Caco-2 (cell line): ENCODE measurements at regions not wholly inside any gene's neighbourhood (a gene's known extent, or its start where the extent isn't known, plus 50 kb on each side); places are given as distances from the start of the nearest gene placed in this dataset.

Source experiments
- BruUV-seq: library from RNA; stranded (reverse); fragments of 400-500 nt; replicated peaks from 2 replicates; lab custom pipeline; 2021; lab: Mats Ljungman, UMichigan
- CTCF ChIA-PET: fragments of 300-600 bp; sonication (Branson Sonifier 250); formaldehyde crosslinking; loops from one replicate; lab custom pipeline; 2022; ENCODE audit warnings: antibody characterized with exemption; lab: Charles Lee
- POLR2A ChIA-PET: fragments of 300-600 bp; sonication (Branson Sonifier 250); formaldehyde crosslinking; loops from one replicate; lab custom pipeline; 2022; ENCODE audit warnings: antibody characterized with exemption; lab: Charles Lee
- DNase-seq, 2 experiments: peaks; one replicate each; pipeline versions ENCODE4 v3.0.0 to v3.0.0-alpha.2; 2020 to 2022
- H3K27me3 ChIP-seq: replicated peaks from 2 replicates; pipeline ENCODE4 v1.6.0; 2011; ENCODE audit warnings: low read length; ENCODE audit not compliant: control insufficient read depth, insufficient read depth
- H3K36me3 ChIP-seq: 2 replicates; pipeline ENCODE4 v1.5.1; 2011; ENCODE audit warnings: low read length; ENCODE audit not compliant: control insufficient read depth, insufficient read depth
- H3K4me1 ChIP-seq: fragments of 250-450 bp; sonication (Bioruptor Pico); 2 replicates; pipeline ENCODE4 v1.5.1; 2020; ENCODE audit warnings: mild to moderate bottlenecking
- H3K4me3 ChIP-seq: 2 replicates; pipeline ENCODE4 v1.5.1; 2011; ENCODE audit warnings: low read depth, mild to moderate bottlenecking, control low read depth, low read length
- H3K9me3 ChIP-seq: fragments of 250-450 bp; sonication (Bioruptor Pico); 2 replicates; pipeline ENCODE4 v1.5.1; 2020; ENCODE audit warnings: mild to moderate bottlenecking, moderate library complexity
- H3K27ac Mint-ChIP-seq: one replicate; pipeline ENCODE4 v1.8.0; 2022; ENCODE audit warnings: mixed read lengths; ENCODE audit not compliant: unreplicated experiment
- H3K27me3 Mint-ChIP-seq: one replicate; pipeline ENCODE4 v1.8.0; 2022; ENCODE audit warnings: mixed read lengths; ENCODE audit not compliant: insufficient read depth, unreplicated experiment
- H3K36me3 Mint-ChIP-seq: one replicate; pipeline ENCODE4 v1.8.0; 2022; ENCODE audit warnings: mild to moderate bottlenecking, mixed read lengths; ENCODE audit not compliant: insufficient read depth, unreplicated experiment
- H3K4me1 Mint-ChIP-seq: one replicate; pipeline ENCODE4 v1.8.0; 2022; ENCODE audit warnings: low read depth, mixed read lengths; ENCODE audit not compliant: unreplicated experiment
- H3K4me3 Mint-ChIP-seq: one replicate; pipeline ENCODE4 v1.8.0; 2022; ENCODE audit warnings: mild to moderate bottlenecking, moderate library complexity, mixed read lengths; ENCODE audit not compliant: unreplicated experiment
- H3K9me3 Mint-ChIP-seq: one replicate; pipeline ENCODE4 v1.8.0; 2022; ENCODE audit warnings: mixed read lengths; ENCODE audit not compliant: unreplicated experiment
- intact Hi-C: fragments of 100-400 bp; cut with micrococcal nuclease; formaldehyde crosslinking; loops from one replicate; pipeline ENCODE4 v1.10.0; 2022; ENCODE audit not compliant: unreplicated experiment
- TF ChIP-seq, protein P1 (sequence below), 2 experiments: fragments of 200-600 bp in 1 of 2; IDR thresholded peaks; 1 replicate in 1 of 2; 2 replicates in 1 of 2; pipeline versions ENCODE4 v1.5.1 to v1.8.0; 2011 to 2022; ENCODE audit warnings: antibody characterized with exemption in 1 of 2, control low read depth in 1 of 2, inconsistent platforms in 1 of 2, low read depth in 1 of 2, low read length in 1 of 2, mild to moderate bottlenecking in 1 of 2, moderate library complexity in 1 of 2; ENCODE audit not compliant: insufficient read depth in 1 of 2, severe bottlenecking in 1 of 2, unreplicated experiment in 1 of 2

GRCh38 chr12:124126950-124127655 lies 154.1 kb downstream of the ZNF664 start:
- Mint-ChIP-seq H3K4me1 (peaks cover 22% of the 10 kb centered on the region), H3K36me3 (peaks cover 5% of the 10 kb centered on the region), H3K4me3 (no peak overlapping the region), H3K27ac (no peak overlapping the region), H3K27me3 (no peaks in the 10 kb centered on the region), H3K9me3 (no peaks in the 10 kb centered on the region)
- POLR2A ChIA-PET = no interaction called here
- Histone ChIP-seq H3K9me3 (no peaks in the 10 kb centered on the region), H3K4me1 (peaks cover 16% of the 10 kb centered on the region), H3K4me3 (no peak overlapping the region), H3K27me3 (no peaks in the 10 kb centered on the region), H3K36me3 (no peaks in the 10 kb centered on the region)
- CTCF ChIA-PET = no interaction called here
- DNase-seq = no peak
- TF ChIP-seq, protein P1, sequence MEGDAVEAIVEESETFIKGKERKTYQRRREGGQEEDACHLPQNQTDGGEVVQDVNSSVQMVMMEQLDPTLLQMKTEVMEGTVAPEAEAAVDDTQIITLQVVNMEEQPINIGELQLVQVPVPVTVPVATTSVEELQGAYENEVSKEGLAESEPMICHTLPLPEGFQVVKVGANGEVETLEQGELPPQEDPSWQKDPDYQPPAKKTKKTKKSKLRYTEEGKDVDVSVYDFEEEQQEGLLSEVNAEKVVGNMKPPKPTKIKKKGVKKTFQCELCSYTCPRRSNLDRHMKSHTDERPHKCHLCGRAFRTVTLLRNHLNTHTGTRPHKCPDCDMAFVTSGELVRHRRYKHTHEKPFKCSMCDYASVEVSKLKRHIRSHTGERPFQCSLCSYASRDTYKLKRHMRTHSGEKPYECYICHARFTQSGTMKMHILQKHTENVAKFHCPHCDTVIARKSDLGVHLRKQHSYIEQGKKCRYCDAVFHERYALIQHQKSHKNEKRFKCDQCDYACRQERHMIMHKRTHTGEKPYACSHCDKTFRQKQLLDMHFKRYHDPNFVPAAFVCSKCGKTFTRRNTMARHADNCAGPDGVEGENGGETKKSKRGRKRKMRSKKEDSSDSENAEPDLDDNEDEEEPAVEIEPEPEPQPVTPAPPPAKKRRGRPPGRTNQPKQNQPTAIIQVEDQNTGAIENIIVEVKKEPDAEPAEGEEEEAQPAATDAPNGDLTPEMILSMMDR (IDR thresholded peaks at IDR 0.05; ENCODE audit: insufficient read depth in 1 of 2, low read depth in 1 of 2, low read length in 1 of 2, severe bottlenecking in 1 of 2, unreplicated experiment in 1 of 2) = no peak
- no TSS peak for BruUV-seq
- intact Hi-C loops = no loop called here

- ChIA-PET POLR2A (no interaction called here), CTCF (no interaction called here)
- no peak for DNase-seq
- Histone ChIP-seq H3K36me3 (no peaks in the 10 kb centered on the region), H3K4me3 (no peak overlapping the region), H3K27me3 (no peaks in the 10 kb centered on the region), H3K9me3 (no peaks in the 10 kb centered on the region), H3K4me1 (peaks cover 16% of the 10 kb centered on the region)
- H3K4me3 Mint-ChIP-seq = no peak overlapping the region
- H3K36me3 Mint-ChIP-seq = peaks cover 5% of the 10 kb centered on the region
- H3K27ac Mint-ChIP-seq = no peak overlapping the region
- no TSS peak for BruUV-seq
- TF ChIP-seq, protein P1 (IDR thresholded peaks at IDR 0.05; ENCODE audit: insufficient read depth in 1 of 2, low read depth in 1 of 2, low read length in 1 of 2, severe bottlenecking in 1 of 2, unreplicated experiment in 1 of 2) = no peak
- H3K27me3 Mint-ChIP-seq = no peaks in the 10 kb centered on the region
- intact Hi-C loops = no loop called here
- H3K4me1 Mint-ChIP-seq = peaks cover 19% of the 10 kb centered on the region
- H3K9me3 Mint-ChIP-seq = no peaks in the 10 kb centered on the region
Measured at GRCh38 chr12:124129132-124129531, 156.1 kb downstream of the ZNF664 start.

- POLR2A ChIA-PET = no interaction called here
- peak overlapping the region; percentile 34 for H3K27ac Mint-ChIP-seq
Measured at GRCh38 chr12:124130691-124131591, 157.9 kb downstream of the ZNF664 start.

More at GRCh38 chr12:124130691-124131591, 157.9 kb downstream of the ZNF664 start:
- TF ChIP-seq, protein P1 (IDR thresholded peaks at IDR 0.05; ENCODE audit: insufficient read depth in 1 of 2, low read depth in 1 of 2, low read length in 1 of 2, severe bottlenecking in 1 of 2, unreplicated experiment in 1 of 2) = no peak
- Mint-ChIP-seq H3K4me3 (peak overlapping the region; percentile 11), H3K27me3 (no peaks in the 10 kb centered on the region), H3K4me1 (peaks cover 19% of the 10 kb centered on the region), H3K9me3 (no peaks in the 10 kb centered on the region), H3K36me3 (peaks cover 5% of the 10 kb centered on the region)
- intact Hi-C loops = loop anchor here (5.0 kb wide), 1 partner anchor 54 kb away; no protein-coding TSS in a partner anchor
- no peaks in the 10 kb centered on the region for H3K27me3 ChIP-seq
- no peak overlapping the region for H3K4me3 ChIP-seq
- H3K9me3 ChIP-seq = no peaks in the 10 kb centered on the region
- no peaks in the 10 kb centered on the region for H3K36me3 ChIP-seq
- H3K4me1 ChIP-seq = peaks cover 16% of the 10 kb centered on the region
- CTCF ChIA-PET = interaction anchor here (0.8 kb wide), 1 partner anchor 55 kb away, joined by 12 read pairs; no protein-coding TSS in a partner anchor
- peak; percentile 50 to 63 for DNase-seq
- no TSS peak for BruUV-seq
